ENCODE measurements at regions not wholly inside any gene's neighbourhood (a gene's known extent, or its start where the extent isn't known, plus 50 kb on each side); places are given as distances from the start of the nearest gene placed in this dataset.
"Not testable (repeated sequence)": the region's sequence is repeated elsewhere in the genome, so short reads cannot be mapped to it uniquely, and the experiment has no call there.

DNA sequence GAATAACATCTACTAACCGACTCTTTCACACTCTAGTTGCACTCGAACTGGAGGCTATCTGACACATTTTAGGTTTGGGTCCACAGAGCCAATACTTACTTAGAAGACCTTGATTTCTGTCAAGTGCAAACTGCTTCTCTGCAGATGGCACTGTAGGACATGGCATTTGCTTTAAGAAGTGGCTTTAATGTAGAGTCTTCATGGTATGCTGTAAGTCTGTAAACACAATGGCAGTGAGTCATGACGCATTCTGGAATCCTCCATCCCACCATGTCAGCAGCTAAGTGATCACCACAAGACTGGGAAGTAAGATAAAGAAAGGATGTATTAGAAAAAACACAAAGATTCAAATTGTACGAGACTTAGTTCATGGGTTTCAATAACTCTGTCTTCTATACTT, 377.0 kb upstream of the NOX3 start:
- no peak for DNase-seq (ENCODE audit: low spot score)

DNA sequence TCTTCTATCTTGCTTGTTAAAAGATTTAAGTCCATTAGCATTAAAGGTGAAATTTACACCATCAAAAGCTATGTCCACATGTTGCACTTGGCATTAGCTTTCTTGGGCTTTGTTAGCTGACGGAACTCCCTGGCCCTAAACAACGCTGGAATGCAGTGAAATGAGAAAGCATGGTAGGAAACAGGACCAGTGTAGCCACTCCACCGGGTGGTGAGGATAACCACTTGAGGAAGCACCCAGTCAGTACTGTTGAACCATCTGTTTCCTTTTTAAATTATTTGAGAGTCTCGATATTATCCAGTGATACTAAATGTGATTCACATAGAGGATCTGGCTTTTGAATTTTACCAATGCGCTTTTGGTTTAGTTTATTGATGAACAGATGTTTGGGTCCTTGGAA, 374.9 kb upstream of the NOX3 start:
- no peak for DNase-seq (ENCODE audit: low spot score)

DNA sequence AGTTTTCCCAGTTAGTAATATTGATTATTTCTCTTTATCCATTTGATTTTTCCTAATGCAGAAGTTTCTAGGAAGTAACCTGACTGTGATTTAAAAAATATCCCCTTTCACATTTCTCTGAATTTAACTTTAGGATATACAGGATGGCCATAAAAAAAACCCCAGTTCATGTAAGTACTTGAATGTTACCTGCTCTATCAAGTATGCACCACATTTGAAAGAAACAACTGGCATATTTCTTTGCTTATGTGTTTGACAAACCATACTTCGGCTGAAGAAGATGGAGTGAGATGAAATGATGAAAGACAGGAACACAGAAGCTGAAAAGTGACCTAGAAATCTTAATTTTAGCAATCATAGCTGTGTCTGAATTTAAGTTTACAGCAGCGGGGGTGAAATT, 374.0 kb upstream of the NOX3 start:
- no peak for DNase-seq (ENCODE audit: low spot score)

DNA sequence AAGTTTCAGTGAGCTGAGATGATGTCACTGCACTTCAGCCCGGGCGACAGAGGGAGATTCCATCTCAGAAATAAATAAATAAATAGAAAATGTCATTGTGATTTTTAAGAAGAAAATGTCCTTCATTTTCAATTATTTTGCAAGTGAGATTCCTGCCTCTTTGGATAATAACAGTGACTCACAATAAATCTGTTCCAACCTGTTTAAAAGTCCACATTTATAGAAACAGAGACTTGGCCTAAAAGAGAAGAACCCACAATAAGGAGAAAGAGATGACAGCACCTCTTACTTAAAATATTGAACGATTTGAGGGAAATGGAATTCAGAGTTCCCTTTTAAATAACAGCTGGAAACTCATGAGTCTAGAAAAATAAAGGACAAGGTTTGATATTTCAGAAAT, 373.4 kb upstream of the NOX3 start:
- DNase-seq (ENCODE audit: low spot score), result no peak

DNA sequence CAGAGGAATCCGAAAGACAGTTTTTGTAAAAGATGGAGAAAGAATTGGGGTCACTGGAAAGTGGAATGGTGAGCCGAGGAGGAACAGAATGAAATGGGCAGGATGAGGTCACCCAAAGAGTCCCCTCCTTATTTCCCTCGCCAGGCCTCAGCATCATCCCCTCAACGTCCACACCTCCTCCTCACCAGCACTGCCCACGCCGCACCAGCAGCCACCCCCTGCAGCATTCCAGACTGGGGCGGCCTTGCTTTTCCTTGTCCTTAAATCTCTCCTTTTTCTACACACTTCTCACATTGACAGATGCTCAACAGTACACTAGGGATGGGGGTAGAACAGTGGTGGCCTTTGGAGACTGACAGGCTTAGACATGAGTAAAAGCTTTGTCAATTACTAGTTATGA, 363.1 kb upstream of the NOX3 start:
- no peak for DNase-seq (ENCODE audit: low spot score)

DNA sequence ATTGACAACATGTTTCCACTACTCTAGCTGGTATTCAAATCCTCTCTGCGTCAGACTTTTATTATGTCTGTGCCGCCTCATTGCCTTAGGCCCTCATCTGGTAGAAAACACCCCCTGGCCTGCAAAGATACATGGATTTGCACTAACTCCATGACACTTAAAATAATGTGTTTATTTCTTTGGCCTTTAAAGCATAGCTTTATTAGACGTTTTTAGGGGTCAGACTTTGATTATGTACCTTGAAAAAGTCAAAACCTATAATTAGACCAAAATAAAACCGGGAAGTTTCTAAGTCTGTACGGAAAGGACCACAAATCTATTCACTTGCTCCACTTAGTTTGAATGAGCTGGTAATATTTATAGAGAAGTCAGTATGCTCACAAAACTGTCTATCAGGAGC, 357.9 kb upstream of the NOX3 start:
- DNase-seq (ENCODE audit: low spot score), result no peak

DNA sequence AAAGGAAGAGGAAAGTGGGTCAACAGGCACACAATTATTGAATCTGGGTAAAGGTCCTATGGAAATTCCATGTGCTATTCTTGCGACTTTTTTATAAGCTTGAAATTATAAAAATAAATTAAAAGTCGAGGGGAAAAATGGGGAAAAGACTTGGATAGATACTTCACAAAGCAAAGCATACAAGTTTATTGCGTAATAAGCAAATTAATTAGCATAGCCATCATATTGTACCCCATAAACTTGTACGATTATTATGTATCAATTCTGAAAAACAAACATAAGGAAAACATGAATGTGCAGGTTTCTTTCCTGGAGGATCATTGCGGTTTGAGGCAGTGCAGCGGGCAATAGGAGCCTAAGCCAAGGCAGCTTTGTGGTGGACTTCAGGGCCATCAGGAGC, 351.6 kb upstream of the NOX3 start:
- no peak for DNase-seq (ENCODE audit: low spot score)

DNA sequence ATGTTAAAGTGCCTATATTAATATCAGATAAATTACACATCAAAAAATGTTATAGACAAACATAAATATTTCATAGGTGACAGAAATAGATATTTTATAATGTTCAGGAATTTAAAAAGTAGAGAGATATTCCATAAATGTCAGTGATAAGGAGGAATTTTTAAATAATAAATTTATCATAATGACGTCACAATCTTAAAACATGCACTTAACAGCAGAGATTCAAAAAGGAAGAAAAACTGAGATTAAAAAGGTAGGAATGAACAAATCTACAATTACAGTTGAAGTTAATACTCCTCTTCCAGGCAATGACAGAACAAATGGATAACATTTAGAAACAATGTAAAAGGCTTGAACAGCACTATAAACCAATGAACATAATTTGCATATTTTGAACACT, 345.4 kb upstream of the NOX3 start:
- DNase-seq (ENCODE audit: low spot score), result no peak

DNA sequence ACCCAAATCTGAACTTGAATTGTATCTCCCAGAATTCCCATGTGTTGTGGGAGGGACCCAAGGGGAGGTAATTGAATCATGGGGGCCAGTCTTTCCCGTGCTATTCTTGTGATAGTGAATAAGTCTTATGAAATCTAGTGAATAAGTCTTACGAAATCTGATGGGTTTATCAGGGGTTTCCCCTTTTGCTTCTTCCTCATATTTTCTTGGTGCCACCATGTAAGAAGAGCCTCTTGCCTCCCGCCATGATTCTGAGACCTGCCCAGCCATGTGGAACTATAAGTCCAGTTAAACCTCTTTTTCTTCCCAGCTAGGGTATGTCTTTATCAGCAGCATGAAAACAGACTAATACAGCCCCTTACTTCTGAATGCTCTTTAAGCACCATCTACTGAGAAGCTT, 343.2 kb upstream of the NOX3 start:
- not testable (repeated sequence) for DNase-seq (ENCODE audit: low spot score)

DNA sequence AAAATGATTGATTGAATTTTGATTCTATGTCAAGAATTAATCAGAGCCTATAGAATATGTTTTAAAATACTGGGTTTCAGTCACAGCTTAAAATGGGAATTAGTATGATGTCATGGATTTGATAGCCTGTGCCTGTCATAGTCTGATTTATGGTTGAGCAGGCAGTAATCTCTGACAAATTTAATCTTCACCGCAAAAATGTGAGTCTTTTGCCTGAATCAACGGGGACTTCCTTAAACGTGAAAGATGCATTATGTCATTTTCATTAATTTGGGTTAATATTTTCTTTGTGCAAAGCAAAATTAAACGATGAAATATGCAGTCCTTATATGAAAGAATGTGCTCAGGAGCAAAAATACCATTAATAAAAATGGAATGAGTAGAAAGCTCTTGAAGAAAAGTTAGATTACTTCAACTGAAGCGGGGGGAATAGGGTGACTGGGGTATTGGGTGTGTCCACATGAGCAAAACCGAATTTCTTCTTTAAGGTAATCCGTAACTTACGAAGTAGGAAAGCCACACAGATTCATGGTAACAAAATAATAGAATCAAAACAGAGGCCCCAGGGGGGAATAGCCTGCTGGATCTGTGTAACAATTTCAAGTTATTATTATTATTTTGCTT, 339.6 kb upstream of the NOX3 start:
- DNase-seq (ENCODE audit: low spot score), result no peak

DNA sequence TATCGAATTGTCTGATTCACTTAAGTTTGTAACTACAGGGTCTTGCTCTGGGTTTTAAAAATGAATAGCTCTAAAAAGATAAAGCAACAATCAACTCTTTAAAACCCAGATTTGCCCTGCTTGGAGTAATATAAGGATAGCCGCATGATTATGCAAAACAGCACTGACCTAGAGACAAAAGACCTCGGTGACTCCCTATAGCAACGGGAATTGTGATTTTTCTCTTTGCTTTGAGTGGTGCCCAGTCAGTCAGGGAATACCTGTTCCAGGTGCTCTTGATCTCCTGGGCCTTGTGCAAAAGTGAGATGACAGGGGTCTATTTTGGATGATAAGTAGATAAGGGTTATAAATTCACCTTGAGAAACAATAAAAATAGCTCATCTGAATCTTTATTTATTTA, 336.3 kb upstream of the NOX3 start:
- DNase-seq (ENCODE audit: low spot score), result no peak

DNA sequence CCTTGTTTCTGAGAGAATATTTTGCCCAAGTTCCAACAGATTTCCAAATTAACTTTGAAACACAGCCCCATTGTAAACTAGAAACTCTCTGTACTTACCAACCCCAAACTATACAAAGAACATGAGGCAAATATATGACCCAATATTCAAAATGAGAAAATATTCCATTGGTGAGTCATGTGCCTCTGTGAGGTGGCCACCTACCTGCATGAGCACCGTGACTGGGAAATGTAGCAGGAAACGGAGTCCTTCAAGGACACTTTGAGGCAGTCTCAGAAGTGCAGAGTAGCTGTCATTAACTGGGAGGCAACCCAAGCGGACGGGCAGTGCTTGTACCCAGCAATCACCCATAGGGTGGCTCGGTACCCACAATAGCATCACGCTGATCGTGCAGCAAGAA, 335.5 kb upstream of the NOX3 start:
- no peak for DNase-seq (ENCODE audit: low spot score)

DNA sequence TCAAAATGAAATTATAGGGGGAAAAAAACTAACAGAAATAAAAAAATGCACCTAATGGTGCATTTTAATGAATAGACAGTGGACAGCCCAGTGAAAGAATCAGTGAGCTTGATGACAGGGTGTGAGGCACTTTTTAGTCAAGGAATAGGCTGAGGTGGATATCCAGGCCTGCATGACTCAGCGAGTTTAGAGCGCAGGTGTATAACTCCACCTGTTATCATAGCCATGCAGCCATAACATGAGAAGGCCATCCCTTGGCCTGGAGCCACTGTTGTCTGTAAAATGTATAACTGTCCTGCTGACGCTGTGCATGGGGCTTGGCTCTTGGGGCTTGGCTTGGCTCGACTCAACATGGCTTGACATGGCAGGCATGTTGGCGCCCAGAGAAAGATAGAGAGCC, 331.5 kb upstream of the NOX3 start:
- DNase-seq (ENCODE audit: low spot score), result no peak

DNA sequence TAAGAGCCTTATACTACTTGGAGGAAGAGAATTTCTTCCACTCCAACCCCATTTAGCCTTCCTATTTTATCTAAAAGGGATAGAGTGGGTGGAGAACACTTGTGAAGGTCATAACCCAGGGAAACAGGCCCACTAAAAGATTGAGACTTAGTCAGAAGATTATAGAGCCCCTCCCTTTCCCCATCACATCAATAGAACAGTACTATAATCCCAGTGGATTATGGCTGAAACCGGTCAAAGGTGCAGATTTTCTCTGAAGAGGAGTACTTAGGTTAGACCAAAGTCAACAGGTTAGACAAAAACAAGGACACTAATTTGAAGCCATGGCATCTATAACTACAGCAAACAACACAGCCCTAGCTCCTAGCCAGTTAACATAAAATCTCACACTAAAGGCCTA, 330.9 kb upstream of the NOX3 start:
- no peak for DNase-seq (ENCODE audit: low spot score)

DNA sequence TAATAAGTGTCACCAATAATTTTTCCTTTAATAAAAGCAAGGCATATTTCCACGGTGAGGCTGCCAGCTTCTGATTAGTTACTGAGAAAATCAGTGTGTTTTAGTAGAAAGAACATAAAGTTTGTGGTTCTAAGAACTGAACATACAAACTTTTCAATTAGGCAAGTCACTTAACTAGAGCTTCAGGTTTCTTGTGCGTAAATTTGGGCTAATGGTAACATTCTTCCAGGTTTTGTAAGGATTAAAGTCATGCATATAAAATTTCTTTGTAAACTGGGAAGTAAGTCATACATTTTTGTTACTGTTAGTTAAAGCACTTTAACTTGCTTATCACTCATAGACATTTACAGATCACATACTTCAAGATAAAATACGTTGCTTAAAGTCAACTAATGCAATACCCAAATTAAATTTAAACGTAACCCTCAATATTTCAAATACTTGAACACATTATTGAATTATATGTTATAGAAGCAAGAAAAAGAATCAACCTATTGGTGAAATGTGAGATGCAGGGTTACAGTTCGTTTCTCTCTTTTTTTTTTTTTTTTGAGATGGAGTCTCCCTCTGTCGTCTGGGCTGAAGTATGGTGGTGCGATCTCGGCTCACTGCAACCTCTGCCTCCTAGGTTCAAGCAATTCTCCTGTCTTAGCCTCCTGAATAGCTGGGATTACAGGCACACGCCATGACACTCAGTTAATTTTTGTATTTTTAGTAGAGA, 327.3 kb upstream of the NOX3 start:
- no peak for DNase-seq (ENCODE audit: low spot score)

DNA sequence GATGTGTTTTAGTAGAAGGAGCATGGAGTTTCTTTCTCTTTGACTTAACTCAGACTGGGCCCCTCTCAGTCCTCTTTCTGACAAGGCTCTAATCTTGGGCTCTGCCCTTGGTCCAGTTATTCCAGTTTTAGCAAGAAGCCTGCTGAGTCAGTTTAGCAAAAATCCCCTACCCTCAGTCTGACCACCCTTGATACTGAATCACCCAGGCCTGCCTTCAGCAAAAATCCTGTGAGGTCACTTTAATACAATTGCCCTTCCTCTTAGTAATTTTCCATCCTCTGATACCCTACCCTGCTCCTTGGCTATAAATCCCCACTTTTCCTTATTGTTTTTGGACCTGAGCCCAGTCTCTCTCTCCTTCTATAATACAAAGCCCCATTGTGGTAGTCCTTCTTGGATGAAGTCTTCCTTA, 326.7 kb upstream of the NOX3 start:
- DNase-seq (ENCODE audit: low spot score), result no peak

DNA sequence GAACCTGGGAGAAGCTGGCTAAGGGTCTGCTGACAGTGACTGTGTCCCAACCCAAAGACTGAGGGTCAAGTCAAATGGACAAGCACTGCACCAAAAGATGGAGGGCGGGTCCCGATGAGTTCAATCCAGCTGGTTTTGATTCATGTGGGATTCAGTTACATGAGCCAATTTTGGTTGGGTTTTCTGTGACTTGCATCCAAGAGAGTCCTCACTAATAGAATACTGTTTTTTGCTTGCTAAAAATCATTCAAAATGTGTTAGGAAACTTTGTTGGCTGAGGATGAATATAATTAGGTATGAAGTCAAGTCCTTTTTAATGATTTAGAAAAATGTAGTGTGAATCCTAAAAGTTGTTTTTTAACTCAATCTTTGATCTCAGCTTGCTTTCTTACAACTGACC, 323.8 kb upstream of the NOX3 start:
- DNase-seq (ENCODE audit: low spot score), result no peak

DNA sequence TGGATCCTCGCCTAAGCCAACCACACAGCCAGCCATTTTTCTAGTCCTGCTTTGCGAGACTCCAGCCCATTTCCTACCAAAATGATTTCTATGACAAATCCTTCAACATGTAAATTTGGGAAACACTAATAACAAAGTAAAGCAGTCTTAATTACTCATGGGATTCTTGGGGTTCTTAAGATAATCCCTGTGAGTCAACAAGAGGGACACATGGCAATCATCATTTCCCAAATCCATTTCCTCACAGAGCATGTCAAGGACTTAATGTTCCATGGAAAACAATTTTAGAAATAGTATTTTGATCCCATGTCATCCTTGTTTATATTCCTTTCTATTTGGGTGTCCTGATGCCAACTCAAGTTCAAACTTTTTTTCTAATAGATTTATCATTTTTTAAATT, 322.7 kb upstream of the NOX3 start:
- DNase-seq (ENCODE audit: low spot score), result no peak

DNA sequence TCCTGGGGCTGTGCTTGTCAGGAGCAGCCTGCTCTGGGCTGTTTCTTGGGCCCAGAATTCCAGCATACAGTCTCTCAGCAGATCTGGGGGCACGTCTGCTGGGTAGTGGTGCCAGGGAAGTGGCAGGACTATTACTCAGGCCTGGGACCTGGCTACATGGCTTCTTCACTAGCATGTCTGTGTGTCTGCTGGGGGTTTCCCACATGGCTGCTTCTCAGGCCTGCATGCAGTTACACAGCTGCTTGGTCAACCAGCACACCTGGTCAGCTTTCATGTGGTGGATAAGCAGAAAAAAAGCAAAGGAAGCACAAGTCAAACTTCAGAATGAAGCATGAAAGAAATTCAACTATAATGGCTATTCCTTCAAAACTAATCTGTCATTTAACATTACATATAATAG, 316.2 kb upstream of the NOX3 start:
- DNase-seq (ENCODE audit: low spot score), result no peak

DNA sequence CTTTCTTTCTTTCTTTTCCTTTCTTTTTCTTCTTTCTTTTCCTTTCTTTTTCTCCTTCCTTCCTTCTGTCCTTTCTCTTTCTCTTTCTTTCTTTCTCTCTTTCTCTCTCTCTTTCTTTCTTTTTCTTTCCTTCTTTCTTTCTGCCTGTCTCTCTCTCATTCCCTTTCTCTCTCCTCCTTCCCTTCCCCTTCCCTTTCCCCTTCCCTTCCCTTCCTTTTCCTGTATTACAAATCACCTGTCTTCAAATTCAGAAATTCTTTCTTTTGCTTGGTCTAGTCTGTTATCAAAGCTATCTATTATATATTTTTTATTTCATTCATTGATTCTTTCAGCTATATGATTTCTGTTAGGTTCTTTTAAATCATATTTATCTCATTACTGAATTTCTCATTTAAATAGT, 315.2 kb upstream of the NOX3 start:
- no peak for DNase-seq (ENCODE audit: low spot score)

DNA sequence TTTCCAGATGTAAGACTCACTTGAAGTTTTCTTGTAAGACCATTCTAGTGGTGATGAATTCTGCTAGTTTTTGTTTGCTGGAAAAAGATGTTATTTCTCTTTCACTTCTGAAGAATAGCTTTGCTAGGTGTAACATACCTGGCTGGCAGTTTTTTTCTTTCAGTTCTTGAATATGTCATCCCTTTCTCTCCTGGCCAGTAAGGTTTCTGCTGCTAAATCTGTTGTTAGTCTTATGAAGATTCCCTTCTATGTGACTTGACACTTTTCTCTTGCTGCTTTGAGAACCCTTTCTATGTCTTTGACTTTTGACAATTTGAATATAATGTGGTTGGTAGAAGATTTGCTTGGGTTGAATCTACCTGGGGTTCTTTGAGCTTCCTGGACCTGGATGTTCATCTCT, 314.7 kb upstream of the NOX3 start:
- no peak for DNase-seq (ENCODE audit: low spot score)

DNA sequence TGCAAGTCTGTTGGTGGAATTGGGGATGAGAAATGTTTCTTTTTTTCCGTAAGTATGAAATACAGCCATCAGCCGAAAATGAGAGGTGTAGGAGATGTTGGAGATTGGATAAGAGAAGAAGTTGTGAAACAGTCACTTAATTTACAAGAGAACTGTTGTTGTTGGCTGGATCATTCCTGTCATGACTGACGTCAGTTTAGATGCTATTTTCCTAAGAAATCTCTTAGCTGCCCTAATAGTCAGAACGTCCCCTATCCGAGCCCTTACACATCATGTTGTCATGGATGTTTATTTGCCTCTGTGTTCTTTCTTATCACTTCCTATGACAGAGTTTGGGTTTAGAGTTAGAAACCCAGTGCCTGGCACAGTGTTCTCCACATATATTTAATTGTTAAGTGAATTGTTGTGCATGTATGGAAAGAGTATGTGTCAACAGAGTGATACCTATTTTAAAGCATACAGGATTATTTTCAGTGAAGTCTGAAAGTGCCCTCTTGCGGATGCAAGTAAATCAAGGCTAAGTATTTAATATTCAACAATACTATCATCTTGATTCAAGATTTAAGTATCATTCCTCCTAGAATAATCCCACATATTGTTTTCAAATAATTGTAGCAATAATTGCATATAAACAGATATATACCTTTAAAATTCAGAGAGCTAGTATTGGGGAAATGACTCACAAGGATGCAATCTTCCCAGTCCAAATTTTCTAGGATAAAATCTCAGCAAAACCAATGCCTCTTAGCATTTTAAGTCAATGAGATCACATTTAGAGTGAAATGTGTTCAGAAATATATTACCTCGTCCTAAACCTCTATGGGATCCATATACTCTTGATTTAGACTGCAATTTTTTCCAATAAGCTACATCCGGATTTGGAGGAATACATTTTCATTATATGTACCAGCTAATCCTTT, 309.9 kb upstream of the NOX3 start:
- DNase-seq (ENCODE audit: low spot score), result no peak

DNA sequence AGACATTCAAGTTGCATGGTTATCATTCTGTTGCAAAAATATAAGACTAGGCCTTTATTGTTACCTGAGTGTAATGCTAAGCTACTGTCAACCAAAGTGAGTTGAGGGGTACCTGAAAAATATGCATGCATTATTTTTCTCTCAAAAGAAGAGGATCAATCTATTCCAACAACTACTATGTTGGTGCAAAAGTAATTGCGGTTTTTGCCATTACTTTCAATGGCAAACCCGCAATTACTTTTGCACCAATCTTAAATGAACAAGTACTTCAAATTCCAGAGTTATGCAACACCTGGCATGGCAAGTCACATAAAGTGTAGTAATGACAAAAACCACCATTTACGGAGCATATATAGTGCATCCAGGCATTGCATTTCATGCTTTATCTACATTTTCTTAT, 307.0 kb upstream of the NOX3 start:
- DNase-seq (ENCODE audit: low spot score), result no peak
